ENCODE measurements at regions not wholly inside any gene's neighbourhood (a gene's known extent, or its start where the extent isn't known, plus 50 kb on each side); places are given as distances from the start of the nearest gene placed in this dataset.

DNA sequence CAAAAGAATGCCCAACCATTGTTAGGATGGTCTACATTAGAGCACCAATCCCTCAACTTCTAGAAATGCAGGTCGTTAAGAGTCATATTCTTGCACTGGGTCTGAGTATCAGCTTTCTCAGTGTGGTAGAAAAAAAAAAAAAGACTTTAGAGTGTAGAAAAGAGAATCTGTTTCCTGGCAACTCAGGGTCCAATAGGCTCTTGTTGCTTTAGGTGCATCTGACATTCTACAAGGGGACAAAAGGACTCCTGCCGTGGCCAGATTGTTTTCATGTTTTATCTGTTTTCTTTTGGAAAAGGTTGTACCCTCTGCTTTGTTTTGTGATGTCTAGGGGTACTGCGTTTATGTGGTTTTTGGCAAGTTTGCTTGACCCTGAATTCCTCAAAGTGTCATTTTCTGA is 105.4 kb upstream of the KCNK2 start:
- no peak for DNase-seq (ENCODE audit: low read depth in 1 of 2, low spot score in 1 of 2)
- TF ChIP-seq, protein P1, sequence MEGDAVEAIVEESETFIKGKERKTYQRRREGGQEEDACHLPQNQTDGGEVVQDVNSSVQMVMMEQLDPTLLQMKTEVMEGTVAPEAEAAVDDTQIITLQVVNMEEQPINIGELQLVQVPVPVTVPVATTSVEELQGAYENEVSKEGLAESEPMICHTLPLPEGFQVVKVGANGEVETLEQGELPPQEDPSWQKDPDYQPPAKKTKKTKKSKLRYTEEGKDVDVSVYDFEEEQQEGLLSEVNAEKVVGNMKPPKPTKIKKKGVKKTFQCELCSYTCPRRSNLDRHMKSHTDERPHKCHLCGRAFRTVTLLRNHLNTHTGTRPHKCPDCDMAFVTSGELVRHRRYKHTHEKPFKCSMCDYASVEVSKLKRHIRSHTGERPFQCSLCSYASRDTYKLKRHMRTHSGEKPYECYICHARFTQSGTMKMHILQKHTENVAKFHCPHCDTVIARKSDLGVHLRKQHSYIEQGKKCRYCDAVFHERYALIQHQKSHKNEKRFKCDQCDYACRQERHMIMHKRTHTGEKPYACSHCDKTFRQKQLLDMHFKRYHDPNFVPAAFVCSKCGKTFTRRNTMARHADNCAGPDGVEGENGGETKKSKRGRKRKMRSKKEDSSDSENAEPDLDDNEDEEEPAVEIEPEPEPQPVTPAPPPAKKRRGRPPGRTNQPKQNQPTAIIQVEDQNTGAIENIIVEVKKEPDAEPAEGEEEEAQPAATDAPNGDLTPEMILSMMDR (IDR thresholded peaks at IDR 0.05; ENCODE audit: low read depth, low read length): no peak
- H3K9me3 ChIP-seq (ENCODE audit: low read depth): no peaks in the 10 kb centered on the region
- H3K4me3 ChIP-seq: no peak overlapping the region
- H3K36me3 ChIP-seq: no peaks in the 10 kb centered on the region
- no peak overlapping the region for H3K27ac ChIP-seq
- no peaks in the 10 kb centered on the region for H3K27me3 ChIP-seq
- H3K4me1 ChIP-seq (ENCODE audit: low read depth): no peaks in the 10 kb centered on the region

DNA sequence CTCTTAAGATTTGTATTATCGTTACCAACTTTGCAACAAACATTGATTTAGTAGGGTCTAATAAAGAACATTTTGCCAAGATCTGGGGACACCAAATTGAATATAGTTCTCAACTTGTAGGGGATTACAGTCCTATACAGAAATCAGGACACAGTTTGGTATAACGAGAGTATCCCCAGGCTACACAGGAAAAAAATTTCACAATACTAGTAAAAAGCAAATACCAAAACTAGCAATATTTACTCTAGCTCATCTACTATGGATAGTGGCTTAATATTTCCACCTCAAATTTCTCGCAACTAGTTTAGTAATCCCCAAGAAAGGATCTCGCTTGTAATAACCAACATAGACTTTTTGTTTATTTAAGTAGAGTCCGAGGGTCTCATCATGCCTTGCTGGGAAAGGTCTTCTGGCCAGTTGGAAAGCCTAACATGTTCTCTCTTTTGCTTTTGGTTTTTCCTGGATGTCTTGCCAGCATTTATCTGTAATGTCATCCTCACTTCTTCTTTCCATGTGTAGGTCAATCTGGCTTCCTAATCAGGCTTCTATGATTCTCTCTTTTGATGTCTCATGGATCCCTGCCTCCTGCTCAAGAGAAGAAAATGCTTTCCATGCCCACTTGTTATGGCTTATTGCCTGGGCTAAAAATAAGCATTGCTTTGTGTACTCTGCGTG is 104.7 kb upstream of the KCNK2 start:
- Histone ChIP-seq H3K4me1 (ENCODE audit: low read depth) (no peaks in the 10 kb centered on the region), H3K9me3 (ENCODE audit: low read depth) (no peaks in the 10 kb centered on the region), H3K27me3 (no peaks in the 10 kb centered on the region), H3K27ac (no peak overlapping the region), H3K36me3 (no peaks in the 10 kb centered on the region), H3K4me3 (no peak overlapping the region)
- no peak for DNase-seq (ENCODE audit: low read depth in 1 of 2, low spot score in 1 of 2)
- TF ChIP-seq, protein P1 (IDR thresholded peaks at IDR 0.05; ENCODE audit: low read depth, low read length): no peak

DNA sequence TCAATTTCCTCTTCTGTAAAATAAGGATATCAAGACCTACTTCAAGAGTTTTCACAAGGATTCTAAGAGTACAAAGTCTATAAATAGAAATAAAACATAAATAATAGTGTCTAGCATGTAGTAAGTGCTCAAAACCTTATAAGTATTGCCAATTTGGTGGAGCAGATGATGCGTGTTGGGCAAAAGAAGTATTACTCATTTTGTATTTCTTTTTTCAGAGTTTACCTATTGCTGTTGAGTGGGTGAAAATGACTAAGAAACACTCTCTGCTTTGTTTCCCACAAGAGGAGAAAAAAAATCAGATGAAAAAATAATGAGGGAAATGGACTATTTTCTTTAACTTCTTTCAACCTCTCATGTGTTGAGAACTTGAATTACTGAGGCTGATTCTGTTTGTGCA is 103.3 kb upstream of the KCNK2 start:
- TF ChIP-seq, protein P1 (IDR thresholded peaks at IDR 0.05; ENCODE audit: low read depth, low read length): no peak
- Histone ChIP-seq H3K9me3 (ENCODE audit: low read depth) (no peaks in the 10 kb centered on the region), H3K36me3 (no peaks in the 10 kb centered on the region), H3K27ac (no peak overlapping the region), H3K4me1 (ENCODE audit: low read depth) (no peaks in the 10 kb centered on the region), H3K27me3 (no peaks in the 10 kb centered on the region), H3K4me3 (no peak overlapping the region)
- DNase-seq (ENCODE audit: low read depth in 1 of 2, low spot score in 1 of 2): no peak

DNA sequence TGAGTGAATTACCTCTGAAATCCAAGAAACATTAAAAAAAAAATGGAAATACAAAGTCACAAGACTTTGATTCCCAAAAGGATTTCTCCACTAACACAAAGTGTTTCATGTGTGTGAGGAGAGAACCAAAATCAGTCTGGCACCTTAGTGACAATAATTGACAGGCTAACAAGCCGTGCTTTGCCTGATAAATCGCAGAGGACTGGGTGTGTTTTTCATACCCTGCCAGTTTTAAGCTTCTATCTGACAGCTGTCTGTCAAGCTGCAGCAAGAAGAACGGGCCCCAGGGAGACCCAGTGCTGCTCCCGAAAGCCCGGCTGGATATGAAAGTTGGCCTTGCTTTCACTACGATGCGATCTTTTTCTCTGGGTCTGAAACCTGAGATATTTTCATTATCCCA is 101.6 kb upstream of the KCNK2 start:
- no peaks in the 10 kb centered on the region for H3K27me3 ChIP-seq
- H3K4me3 ChIP-seq: no peak overlapping the region
- no peak overlapping the region for H3K27ac ChIP-seq
- DNase-seq (ENCODE audit: low read depth in 1 of 2, low spot score in 1 of 2): no peak
- H3K4me1 ChIP-seq (ENCODE audit: low read depth): no peaks in the 10 kb centered on the region
- no peaks in the 10 kb centered on the region for H3K9me3 ChIP-seq (ENCODE audit: low read depth)
- TF ChIP-seq, protein P1 (IDR thresholded peaks at IDR 0.05; ENCODE audit: low read depth, low read length): no peak
- no peaks in the 10 kb centered on the region for H3K36me3 ChIP-seq

DNA sequence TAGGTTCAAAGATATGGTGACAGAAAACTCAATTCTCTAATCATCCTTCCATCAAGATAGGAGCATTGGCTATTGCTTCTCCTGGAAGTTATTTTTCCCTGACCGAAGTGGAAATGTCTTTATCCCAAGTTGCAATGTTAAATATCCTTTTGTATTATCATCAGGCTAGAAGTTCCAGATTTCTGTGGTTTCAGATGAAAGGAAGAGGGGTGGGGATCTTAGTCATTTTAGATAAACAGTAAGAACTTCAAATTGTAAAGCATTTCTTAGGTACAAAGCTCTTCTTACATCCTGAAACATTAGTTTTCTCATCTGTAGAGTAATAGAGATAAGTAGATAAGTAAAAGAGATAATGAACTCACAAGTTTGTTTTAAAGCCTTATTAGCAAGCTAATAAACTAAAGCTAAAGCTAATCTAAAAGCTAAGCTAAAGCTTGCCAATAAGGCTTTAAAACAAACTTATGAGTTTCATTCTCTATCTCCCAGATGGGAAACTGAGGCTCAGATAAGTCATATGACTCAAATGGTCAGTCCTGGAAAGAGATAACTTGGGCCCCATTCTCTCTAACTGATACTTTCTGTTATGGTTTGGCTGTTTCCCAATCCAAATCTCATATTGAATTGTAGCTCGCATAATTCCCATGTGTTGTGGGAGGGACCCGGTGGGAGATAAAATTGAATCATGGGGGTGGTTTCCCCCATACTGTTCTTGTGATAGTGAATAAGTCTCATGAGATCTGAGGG is 99.2 kb upstream of the KCNK2 start:
- H3K4me3 ChIP-seq: no peak overlapping the region
- no peaks in the 10 kb centered on the region for H3K36me3 ChIP-seq
- no peaks in the 10 kb centered on the region for H3K9me3 ChIP-seq (ENCODE audit: low read depth)
- peak in 1 of 2 donors; percentile 52 for DNase-seq (ENCODE audit: low read depth in 1 of 2, low spot score in 1 of 2)
- no peaks in the 10 kb centered on the region for H3K27me3 ChIP-seq
- no peaks in the 10 kb centered on the region for H3K4me1 ChIP-seq (ENCODE audit: low read depth)
- TF ChIP-seq, protein P1 (IDR thresholded peaks at IDR 0.05; ENCODE audit: low read depth, low read length): no peak
- no peak overlapping the region for H3K27ac ChIP-seq

Measured in cardiac muscle cell (in vitro differentiated cells and primary cell).